ENCODE measurements at regions not wholly inside any gene's neighbourhood (a gene's known extent, or its start where the extent isn't known, plus 50 kb on each side); places are given as distances from the start of the nearest gene placed in this dataset.

DNA sequence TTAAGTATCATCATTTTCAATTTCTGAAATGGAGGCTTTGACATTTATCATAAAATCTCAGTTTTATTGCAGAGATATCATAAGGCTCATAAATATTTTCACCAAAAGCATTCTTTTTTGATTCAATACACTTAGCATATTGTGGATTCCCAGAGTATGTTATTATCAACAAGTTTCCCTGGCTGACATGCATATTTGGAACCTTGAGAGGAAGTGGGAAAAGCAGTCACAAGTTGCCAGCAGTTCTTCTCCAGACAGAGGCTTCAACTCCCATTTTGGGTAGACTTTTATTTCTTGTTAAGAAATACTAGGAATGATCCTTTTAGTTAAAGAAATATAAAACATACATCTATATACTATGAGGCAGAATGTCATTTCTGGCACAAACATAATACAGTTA, 236.5 kb downstream of the ASXL3 start:
- POLR2A ChIA-PET, result no interaction called here

DNA sequence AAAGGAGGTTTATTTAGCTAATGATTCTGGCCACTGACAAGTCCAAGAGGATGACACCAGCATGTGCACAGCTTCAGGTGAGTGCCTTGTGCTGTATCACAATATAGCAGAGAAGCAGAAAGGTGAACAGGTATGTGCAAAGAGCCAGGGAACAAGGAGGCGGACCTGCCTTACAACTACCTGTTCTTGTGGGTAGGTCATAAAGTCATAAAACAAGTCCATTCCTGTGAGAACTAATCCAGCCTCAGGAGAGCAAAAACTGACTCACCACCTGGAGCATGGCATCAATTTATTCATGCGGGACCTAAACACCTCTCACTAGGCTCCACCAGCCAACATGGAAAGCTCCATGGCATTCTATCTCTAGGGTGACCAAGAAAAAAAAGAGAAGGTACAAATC, 234.2 kb downstream of the ASXL3 start:
- DNase-seq (ENCODE audit: extremely low spot score), result no peak
- ChIA-PET CTCF (no interaction called here), POLR2A (no interaction called here)
- TF ChIP-seq CTCF (IDR thresholded peaks at IDR 0.05; ENCODE audit: control extremely low read depth, extremely low read depth, low read depth, missing control alignments), result no peak

More for the DNA sequence above, 236.5 kb downstream of the ASXL3 start:
- CTCF ChIA-PET, result interaction anchor here (0.9 to 1.0 kb wide), 2 partner anchors 10 to 23 kb away, joined by 3 read pairs; no protein-coding TSS in a partner anchor
- no peak for TF ChIP-seq CTCF (IDR thresholded peaks at IDR 0.05; ENCODE audit: control extremely low read depth, extremely low read depth, low read depth, missing control alignments)
- DNase-seq (ENCODE audit: extremely low spot score), result no peak

- ChIA-PET CTCF (interaction anchor here (1.5 kb wide), 1 partner anchor 9 kb away, joined by 3 read pairs; no protein-coding TSS in a partner anchor), POLR2A (no interaction called here)
- DNase-seq (ENCODE audit: extremely low spot score), result no peak
- no peak for TF ChIP-seq CTCF (IDR thresholded peaks at IDR 0.05; ENCODE audit: control extremely low read depth, extremely low read depth, low read depth, missing control alignments)
Measured at GRCh38 chr18:33805592-33805991, 227.6 kb downstream of the ASXL3 start.

- no peak for DNase-seq (ENCODE audit: extremely low spot score)
- POLR2A ChIA-PET, result no interaction called here
- TF ChIP-seq CTCF (IDR thresholded peaks at IDR 0.05; ENCODE audit: control extremely low read depth, extremely low read depth, low read depth, missing control alignments), result no peak
- CTCF ChIA-PET, result interaction anchor here (1.4 to 1.5 kb wide), 2 partner anchors 10 to 572 kb away, joined by 3 read pairs; no protein-coding TSS in a partner anchor
Measured at GRCh38 chr18:33804258-33804657, 226.2 kb downstream of the ASXL3 start.

DNA sequence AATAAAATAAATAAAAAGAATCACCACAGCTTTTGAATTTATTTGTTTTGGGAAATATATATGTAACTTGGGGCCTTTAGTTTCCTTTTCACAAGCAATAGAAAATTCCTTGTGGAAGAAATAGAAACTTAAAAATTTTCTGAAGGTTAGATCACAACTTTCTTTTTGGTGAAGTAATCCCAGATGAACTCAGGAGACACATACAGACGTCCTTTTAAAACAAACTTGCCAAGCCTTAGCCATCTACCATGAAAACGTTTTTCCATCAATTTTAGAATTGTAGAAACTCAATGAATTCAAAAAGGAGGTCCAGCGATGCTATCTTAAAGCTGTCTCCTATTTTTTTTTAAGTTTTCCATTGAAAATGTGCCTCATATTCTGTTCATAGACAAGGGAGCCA, 225.6 kb downstream of the ASXL3 start:
- TF ChIP-seq CTCF (IDR thresholded peaks at IDR 0.05; ENCODE audit: control extremely low read depth, extremely low read depth, low read depth, missing control alignments), result no peak
- no peak for DNase-seq (ENCODE audit: extremely low spot score)
- POLR2A ChIA-PET, result no interaction called here
- CTCF ChIA-PET, result interaction anchor here (0.8 to 1.4 kb wide), 2 partner anchors 35 to 572 kb away, joined by 3 read pairs; no protein-coding TSS in a partner anchor

DNA sequence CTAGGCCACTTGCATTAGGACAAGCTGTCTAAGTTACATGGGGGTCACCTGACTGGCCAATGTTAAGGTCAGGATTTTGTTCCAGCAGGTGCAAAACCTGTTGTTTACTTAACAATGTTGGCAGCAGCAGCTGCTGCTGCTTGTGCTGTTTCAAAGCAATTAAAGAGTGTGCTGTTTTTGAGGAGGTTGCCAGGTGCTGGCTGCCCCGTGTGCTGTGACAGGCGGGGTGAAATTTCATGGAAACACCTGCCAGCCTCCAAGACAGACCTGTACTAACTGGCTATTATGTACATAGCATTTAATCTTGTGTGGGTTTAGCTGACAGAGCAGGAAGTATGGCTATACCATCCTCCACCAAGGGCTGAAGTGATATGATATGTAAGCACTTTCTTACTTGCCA, 224.9 kb downstream of the ASXL3 start:
- no peak for DNase-seq (ENCODE audit: extremely low spot score)
- ChIA-PET CTCF (interaction anchor here (0.8 to 1.4 kb wide), 2 partner anchors 36 to 571 kb away, joined by 3 read pairs; no protein-coding TSS in a partner anchor), POLR2A (no interaction called here)
- no peak for TF ChIP-seq CTCF (IDR thresholded peaks at IDR 0.05; ENCODE audit: control extremely low read depth, extremely low read depth, low read depth, missing control alignments)

All from GM10248 (cell line).